ENCODE measurements at regions not wholly inside any gene's neighbourhood (a gene's known extent, or its start where the extent isn't known, plus 50 kb on each side); places are given as distances from the start of the nearest gene placed in this dataset.

- DNase-seq = no peak
Measured at GRCh38 chr7:52877240-52877639, 158.2 kb upstream of the POM121L12 start.

- DNase-seq = no peak
Measured at GRCh38 chr7:52876402-52876801, 159.0 kb upstream of the POM121L12 start.

- DNase-seq = no peak
Measured at GRCh38 chr7:52863652-52864051, 171.8 kb upstream of the POM121L12 start.

- DNase-seq = no peak
Measured at GRCh38 chr7:52862321-52862720, 173.1 kb upstream of the POM121L12 start.

- no peak for DNase-seq
Measured at GRCh38 chr7:52857367-52857766, 178.1 kb upstream of the POM121L12 start.

GRCh38 chr7:52854681-52855080, 180.8 kb upstream of the POM121L12 start:
- no peak for DNase-seq

GRCh38 chr7:52851547-52851946, 183.9 kb upstream of the POM121L12 start:
- no peak for DNase-seq

GRCh38 chr7:52843436-52843835, 192.0 kb upstream of the POM121L12 start:
- DNase-seq = no peak

- no peak for DNase-seq
Measured at GRCh38 chr7:52842202-52842900, 193.1 kb upstream of the POM121L12 start.

GRCh38 chr7:52838981-52839411, 196.4 kb upstream of the POM121L12 start:
- no peak for DNase-seq

- DNase-seq = no peak
Measured at GRCh38 chr7:52831321-52831720, 204.1 kb upstream of the POM121L12 start.

- no peak for DNase-seq
Measured at GRCh38 chr7:52830801-52831200, 204.6 kb upstream of the POM121L12 start.

- DNase-seq = no peak
Measured at GRCh38 chr7:52826515-52827265, 208.7 kb upstream of the POM121L12 start.

GRCh38 chr7:52825611-52826010, 209.8 kb upstream of the POM121L12 start:
- DNase-seq = no peak

- no peak for DNase-seq
Measured at GRCh38 chr7:52811537-52811936, 223.9 kb upstream of the POM121L12 start.

GRCh38 chr7:52799817-52800216, 235.6 kb upstream of the POM121L12 start:
- DNase-seq = no peak

GRCh38 chr7:52797801-52798200, 237.6 kb upstream of the POM121L12 start:
- DNase-seq = no peak

- no peak for DNase-seq
Measured at GRCh38 chr7:52794621-52795020, 240.8 kb upstream of the POM121L12 start.

- no peak for DNase-seq
Measured at GRCh38 chr7:52791176-52791700, 244.2 kb upstream of the POM121L12 start.

GRCh38 chr7:52786174-52786573, 249.3 kb upstream of the POM121L12 start:
- DNase-seq = no peak

GRCh38 chr7:52782348-52782747, 253.1 kb upstream of the POM121L12 start:
- no peak for DNase-seq

GRCh38 chr7:52781250-52781649, 254.2 kb upstream of the POM121L12 start:
- no peak for DNase-seq

GRCh38 chr7:52779004-52779403, 256.4 kb upstream of the POM121L12 start:
- no peak for DNase-seq
